Calu3 (cell line): ENCODE measurements at regions not wholly inside any gene's neighbourhood (a gene's known extent, or its start where the extent isn't known, plus 50 kb on each side); places are given as distances from the start of the nearest gene placed in this dataset.
A peak's percentile ranks its signal among the peaks of the same experiment; 100 is the strongest.
"Not testable (repeated sequence)": the region's sequence is repeated elsewhere in the genome, so short reads cannot be mapped to it uniquely, and the experiment has no call there.

ENCODE experiments used
- BruUV-seq: library from RNA; stranded (reverse); fragments of 400-500 nt; replicated peaks from 2 replicates; lab custom pipeline; 2021; lab: Mats Ljungman, UMichigan
- CTCF ChIA-PET: fragments of 300-600 bp; sonication (Branson Sonifier 250); formaldehyde crosslinking; loops from one replicate; lab custom pipeline; 2022; ENCODE audit warnings: antibody characterized with exemption; lab: Charles Lee
- DNase-seq: peaks from one replicate; pipeline ENCODE4 v3.0.0; 2022
- H3K27ac Mint-ChIP-seq: one replicate; pipeline ENCODE4 v1.8.0; 2022; ENCODE audit warnings: mixed read lengths; ENCODE audit not compliant: unreplicated experiment
- H3K27me3 Mint-ChIP-seq: one replicate; pipeline ENCODE4 v1.8.0; 2022; ENCODE audit warnings: mixed read lengths; ENCODE audit not compliant: unreplicated experiment
- H3K36me3 Mint-ChIP-seq: one replicate; pipeline ENCODE4 v1.8.0; 2022; ENCODE audit warnings: mild to moderate bottlenecking, moderate library complexity, mixed read lengths; ENCODE audit not compliant: insufficient read depth, unreplicated experiment
- H3K4me1 Mint-ChIP-seq: one replicate; pipeline ENCODE4 v1.8.0; 2022; ENCODE audit warnings: mild to moderate bottlenecking, low read depth, mixed read lengths; ENCODE audit not compliant: unreplicated experiment
- H3K4me3 Mint-ChIP-seq: one replicate; pipeline ENCODE4 v1.8.0; 2022; ENCODE audit warnings: mild to moderate bottlenecking, low read depth, moderate library complexity, mixed read lengths; ENCODE audit not compliant: unreplicated experiment
- H3K9me3 Mint-ChIP-seq: one replicate; pipeline ENCODE4 v1.8.0; 2022; ENCODE audit warnings: low read depth, mixed read lengths; ENCODE audit not compliant: unreplicated experiment
- CTCF ChIP-seq: fragments of 200-600 bp; IDR thresholded peaks from one replicate; pipeline ENCODE4 v1.8.0; 2022; ENCODE audit warnings: antibody characterized with exemption; ENCODE audit not compliant: unreplicated experiment
- intact Hi-C: fragments of 100-400 bp; cut with micrococcal nuclease; formaldehyde crosslinking; loops from one replicate; pipeline ENCODE4 v1.10.0; 2022; ENCODE audit not compliant: unreplicated experiment

- Mint-ChIP-seq H3K27me3 (no peaks in the 10 kb centered on the region), H3K4me1 (no peaks in the 10 kb centered on the region), H3K4me3 (no peak overlapping the region), H3K27ac (no peak overlapping the region), H3K36me3 (no peaks in the 10 kb centered on the region), H3K9me3 (no peaks in the 10 kb centered on the region)
- no peak for DNase-seq
- TF ChIP-seq CTCF = no peak
- intact Hi-C loops = no loop called here
- BruUV-seq = no TSS peak
- CTCF ChIA-PET = no interaction called here
Measured at GRCh38 chr13:81379183-81379582, 1038.3 kb upstream of the SPRY2 start.

GRCh38 chr13:81377921-81378320 lies 1037.0 kb upstream of the SPRY2 start:
- Mint-ChIP-seq H3K36me3 (no peaks in the 10 kb centered on the region), H3K4me1 (no peaks in the 10 kb centered on the region), H3K27ac (no peak overlapping the region), H3K9me3 (no peaks in the 10 kb centered on the region), H3K4me3 (no peak overlapping the region), H3K27me3 (no peaks in the 10 kb centered on the region)
- BruUV-seq = no TSS peak
- TF ChIP-seq CTCF = no peak
- intact Hi-C loops = no loop called here
- no peak for DNase-seq
- CTCF ChIA-PET = no interaction called here

GRCh38 chr13:81375709-81376108 lies 1034.8 kb upstream of the SPRY2 start:
- no peak for TF ChIP-seq CTCF
- H3K9me3 Mint-ChIP-seq = peaks cover 2% of the 10 kb centered on the region
- H3K36me3 Mint-ChIP-seq = no peaks in the 10 kb centered on the region
- intact Hi-C loops = no loop called here
- DNase-seq = no peak
- no TSS peak for BruUV-seq
- no peak overlapping the region for H3K4me3 Mint-ChIP-seq
- no peaks in the 10 kb centered on the region for H3K4me1 Mint-ChIP-seq
- H3K27me3 Mint-ChIP-seq = no peaks in the 10 kb centered on the region
- CTCF ChIA-PET = no interaction called here
- H3K27ac Mint-ChIP-seq = no peak overlapping the region

GRCh38 chr13:81362711-81363110 lies 1021.8 kb upstream of the SPRY2 start:
- H3K4me3 Mint-ChIP-seq, H3K9me3 Mint-ChIP-seq, H3K4me1 Mint-ChIP-seq, BruUV-seq, H3K27ac Mint-ChIP-seq, H3K36me3 Mint-ChIP-seq, CTCF ChIA-PET, H3K27me3 Mint-ChIP-seq, intact Hi-C loops: not testable (repeated sequence)
- DNase-seq = peak; percentile 1

- Mint-ChIP-seq H3K27ac (no peak overlapping the region), H3K9me3 (no peaks in the 10 kb centered on the region), H3K4me1 (no peaks in the 10 kb centered on the region), H3K4me3 (no peak overlapping the region), H3K27me3 (no peaks in the 10 kb centered on the region), H3K36me3 (no peaks in the 10 kb centered on the region)
- DNase-seq = no peak
- BruUV-seq = no TSS peak
- TF ChIP-seq CTCF = no peak
- intact Hi-C loops = no loop called here
- CTCF ChIA-PET = no interaction called here
Measured at GRCh38 chr13:81350056-81350455, 1009.1 kb upstream of the SPRY2 start.

- H3K4me1 Mint-ChIP-seq, H3K36me3 Mint-ChIP-seq, H3K27ac Mint-ChIP-seq, DNase-seq, H3K9me3 Mint-ChIP-seq, H3K27me3 Mint-ChIP-seq, BruUV-seq, H3K4me3 Mint-ChIP-seq, CTCF ChIA-PET: not testable (repeated sequence)
- intact Hi-C loops = loop anchor here (10.0 kb wide), 1 partner anchor 166 kb away; no protein-coding TSS in a partner anchor
Measured at GRCh38 chr13:81340118-81341069, 999.5 kb upstream of the SPRY2 start.

- H3K4me3 Mint-ChIP-seq, H3K4me1 Mint-ChIP-seq, DNase-seq, BruUV-seq, H3K27me3 Mint-ChIP-seq, CTCF ChIA-PET, H3K36me3 Mint-ChIP-seq, H3K27ac Mint-ChIP-seq, H3K9me3 Mint-ChIP-seq: not testable (repeated sequence)
- intact Hi-C loops = loop anchor here (10.0 kb wide), 1 partner anchor 165 kb away; no protein-coding TSS in a partner anchor
Measured at GRCh38 chr13:81339666-81340065, 998.7 kb upstream of the SPRY2 start.
